EH (cell line): ENCODE measurements at regions not wholly inside any gene's neighbourhood (a gene's known extent, or its start where the extent isn't known, plus 50 kb on each side); places are given as distances from the start of the nearest gene placed in this dataset.
"Not testable (repeated sequence)": the region's sequence is repeated elsewhere in the genome, so short reads cannot be mapped to it uniquely, and the experiment has no call there.

Experiments
- DNase-seq: peaks from one replicate; pipeline ENCODE4 v3.0.0-alpha.2; 2015; ENCODE audit warnings: low read depth

DNA sequence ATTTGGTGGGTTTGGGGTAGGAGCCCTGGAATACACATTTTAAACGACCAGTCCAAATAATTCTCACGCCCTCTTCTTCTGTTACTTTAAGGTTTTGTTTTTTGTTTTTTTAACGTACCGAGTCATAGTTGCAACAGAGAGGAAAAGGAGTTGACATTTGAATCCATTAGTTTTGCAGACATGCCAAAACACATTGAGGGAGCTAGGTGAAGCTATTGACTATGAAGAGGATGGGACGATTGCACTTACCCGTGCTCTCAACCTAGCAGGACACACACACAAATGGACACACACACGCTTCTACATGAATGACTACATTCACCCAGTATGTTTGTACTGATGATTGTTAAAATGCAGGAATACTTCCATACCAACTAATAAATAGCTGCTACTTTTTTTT, 54.3 kb upstream of the CIT start:
- no peak for DNase-seq

DNA sequence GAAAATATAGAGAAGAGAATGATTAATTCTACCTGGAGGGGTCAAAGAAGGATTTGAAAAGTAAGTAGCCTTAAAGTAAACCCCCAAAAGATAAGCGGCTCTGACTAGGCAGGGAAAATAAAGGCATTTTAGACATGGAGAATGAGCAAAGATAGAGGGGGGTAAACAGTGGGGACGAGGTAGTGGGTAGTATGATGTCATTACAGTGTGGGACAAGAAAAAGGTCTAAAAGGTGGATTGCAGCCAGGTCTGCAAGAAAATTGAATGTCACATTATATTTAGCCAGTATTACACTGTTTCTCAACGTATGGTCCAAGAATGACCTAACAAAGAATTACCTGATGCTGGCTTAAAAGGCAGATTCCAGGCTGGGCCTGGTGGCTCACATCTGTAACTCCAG, 55.8 kb upstream of the CIT start:
- DNase-seq, result no peak

GRCh38 chr12:119934780-119935179, 54.3 kb upstream of the BICDL1 start:
- DNase-seq, result not testable (repeated sequence)

GRCh38 chr12:119936705-119937311, 52.2 kb upstream of the BICDL1 start:
- no peak for DNase-seq

- DNase-seq, result peak; percentile 59
Observed at GRCh38 chr12:119938049-119938667, 50.9 kb upstream of the BICDL1 start.
